Gastrocnemius medialis (tissue), 4 donors: ENCODE measurements at regions not wholly inside any gene's neighbourhood (a gene's known extent, or its start where the extent isn't known, plus 50 kb on each side); places are given as distances from the start of the nearest gene placed in this dataset.

Source experiments
- ATAC-seq, 2 donors: fragments of 150-250 bp; one replicate each; pipeline ENCODE4 v1.9.1; 2016
- DNase-seq, 2 donors: peaks; one replicate each; pipeline ENCODE4 v3.0.0-alpha.2; 2019
- H3K27ac ChIP-seq, 4 donors: fragments of 200-600 bp; sonication (generic); 1 replicate in 1 of 4; 2 replicates in 3 of 4; pipeline ENCODE4 v1.5.1; 2016 to 2018; ENCODE audit warnings: mild to moderate bottlenecking in 2 of 4, moderate library complexity in 1 of 4
- H3K27me3 ChIP-seq, 3 donors: fragments of 200-600 bp; sonication (generic) in 2 of 3; 1 replicate in 1 of 3; 2 replicates in 2 of 3; pipeline versions ENCODE4 v1.5.1 to v1.6.0; 2016 to 2019; ENCODE audit warnings: mild to moderate bottlenecking in 1 of 3, moderate library complexity in 1 of 3
- H3K36me3 ChIP-seq, 2 donors: fragments of 200-600 bp; sonication (generic) in 1 of 2; one replicate each; pipeline ENCODE4 v1.5.1; 2017 to 2018
- H3K4me1 ChIP-seq, 2 donors: fragments of 200-600 bp; sonication (generic) in 1 of 2; one replicate each; pipeline ENCODE4 v1.5.1; 2016 to 2017; ENCODE audit warnings: mild to moderate bottlenecking in 2 of 2
- H3K4me3 ChIP-seq, 4 donors: fragments of 200-600 bp; sonication (generic) in 3 of 4; 1 replicate in 1 of 4; 2 replicates in 3 of 4; pipeline ENCODE4 v1.5.1; 2016 to 2019; ENCODE audit warnings: mild to moderate bottlenecking in 2 of 4
- H3K9me3 ChIP-seq, 3 donors: fragments of 200-600 bp; sonication (generic) in 2 of 3; 1 replicate in 1 of 3; 2 replicates in 2 of 3; pipeline ENCODE4 v1.5.1; 2016 to 2019
- CTCF ChIP-seq, 5 experiments: fragments of 450-650 bp in 3 of 5; fragments of 200-600 bp in 2 of 5; sonication (generic) in 2 of 5; IDR thresholded peaks in 4 of 5; conservative IDR thresholded peaks in 1 of 5; 1 replicate in 4 of 5; 2 replicates in 1 of 5; pipeline ENCODE4 v1.5.1; 2016 to 2019; ENCODE audit warnings: antibody characterized with exemption in 5 of 5, mild to moderate bottlenecking in 3 of 5, moderate library complexity in 3 of 5
- POLR2A ChIP-seq, 2 donors: fragments of 450-650 bp; IDR thresholded peaks; one replicate each; pipeline ENCODE4 v1.6.1; 2017; ENCODE audit warnings: antibody characterized with exemption in 2 of 2, mild to moderate bottlenecking in 2 of 2, moderate library complexity in 2 of 2
- in situ Hi-C, 4 donors: fragments of 200-750 bp; cut with MboI; loops; one replicate each; pipeline versions ENCODE4 v1.15.0 to v1.8.0; 2017; ENCODE audit warnings: low sequenced_read_pairs in 4 of 4
- intact Hi-C: fragments of 100-400 bp; cut with DNase I; formaldehyde crosslinking; loops from one replicate; pipeline ENCODE4 v1.15.1; 2023; ENCODE audit warnings: low total_unique reads

- no peaks in the 10 kb centered on the region for H3K9me3 ChIP-seq
- no peaks in the 10 kb centered on the region for H3K4me1 ChIP-seq
- no peak for DNase-seq
- no peaks in the 10 kb centered on the region for H3K36me3 ChIP-seq
- H3K27me3 ChIP-seq, result peaks cover 0 to 13% (median 4%) of the 10 kb centered on the region in 3 donors
- no peak overlapping the region for H3K27ac ChIP-seq
- TF ChIP-seq CTCF (IDR thresholded peaks at IDR 0.05 in 4 of 5, conservative IDR thresholded peaks at IDR 0.05 in 1 of 5) (no peak), POLR2A (IDR thresholded peaks at IDR 0.05) (no peak)
- H3K4me3 ChIP-seq, result no peak overlapping the region
- ATAC-seq, result no peak
- in situ Hi-C loops, result no loop called here
- intact Hi-C loops, result no loop called here
These were observed 401.1 kb downstream of the SHANK2 start for GRCh38 chr11:70851308-70851707.

- H3K27me3 ChIP-seq, result peaks cover 0 to 13% (median 4%) of the 10 kb centered on the region in 3 donors
- no peaks in the 10 kb centered on the region for H3K9me3 ChIP-seq
- H3K4me1 ChIP-seq, result no peaks in the 10 kb centered on the region
- DNase-seq (no peak), ATAC-seq (no peak)
- no peak overlapping the region for H3K4me3 ChIP-seq
- in situ Hi-C loops (no loop called here), intact Hi-C loops (no loop called here)
- TF ChIP-seq CTCF (IDR thresholded peaks at IDR 0.05 in 4 of 5, conservative IDR thresholded peaks at IDR 0.05 in 1 of 5), result no peak
- TF ChIP-seq POLR2A (IDR thresholded peaks at IDR 0.05), result no peak
- no peak overlapping the region for H3K27ac ChIP-seq
- no peaks in the 10 kb centered on the region for H3K36me3 ChIP-seq
These were observed 400.5 kb downstream of the SHANK2 start for GRCh38 chr11:70851907-70852306.

GRCh38 chr11:70853068-70853769, 399.2 kb downstream of the SHANK2 start:
- Histone ChIP-seq H3K4me1 (peaks cover 0 to 11% of the 10 kb centered on the region in 2 donors), H3K27ac (no peak overlapping the region), H3K9me3 (no peaks in the 10 kb centered on the region), H3K4me3 (no peak overlapping the region), H3K27me3 (peaks cover 0 to 13% (median 4%) of the 10 kb centered on the region in 3 donors), H3K36me3 (no peaks in the 10 kb centered on the region)
- no peak for TF ChIP-seq CTCF (IDR thresholded peaks at IDR 0.05 in 4 of 5, conservative IDR thresholded peaks at IDR 0.05 in 1 of 5)
- DNase-seq (no peak), ATAC-seq (no peak)
- in situ Hi-C loops, result no loop called here
- intact Hi-C loops, result no loop called here

GRCh38 chr11:70853770-70854108, 398.6 kb downstream of the SHANK2 start:
- no peaks in the 10 kb centered on the region for H3K36me3 ChIP-seq
- TF ChIP-seq CTCF (IDR thresholded peaks at IDR 0.05 in 4 of 5, conservative IDR thresholded peaks at IDR 0.05 in 1 of 5) (no peak), POLR2A (IDR thresholded peaks at IDR 0.05) (no peak)
- peaks cover 0 to 14% of the 10 kb centered on the region in 2 donors for H3K4me1 ChIP-seq
- no peak overlapping the region for H3K27ac ChIP-seq
- in situ Hi-C loops (no loop called here), intact Hi-C loops (no loop called here)
- no peak overlapping the region for H3K4me3 ChIP-seq
- H3K9me3 ChIP-seq, result no peaks in the 10 kb centered on the region
- DNase-seq (no peak), ATAC-seq (no peak)
- H3K27me3 ChIP-seq, result peaks cover 0 to 13% (median 4%) of the 10 kb centered on the region in 3 donors

- ATAC-seq (no peak), DNase-seq (no peak)
- TF ChIP-seq POLR2A (IDR thresholded peaks at IDR 0.05), result no peak
- no peak for TF ChIP-seq CTCF (IDR thresholded peaks at IDR 0.05 in 4 of 5, conservative IDR thresholded peaks at IDR 0.05 in 1 of 5)
These were observed 398.2 kb downstream of the SHANK2 start for GRCh38 chr11:70854201-70854600.

More at GRCh38 chr11:70854201-70854600, 398.2 kb downstream of the SHANK2 start:
- Histone ChIP-seq H3K9me3 (no peaks in the 10 kb centered on the region), H3K4me1 (peaks cover 0 to 14% of the 10 kb centered on the region in 2 donors), H3K4me3 (no peak overlapping the region), H3K27ac (no peak overlapping the region), H3K27me3 (peaks cover 0 to 13% (median 4%) of the 10 kb centered on the region in 3 donors), H3K36me3 (no peaks in the 10 kb centered on the region)
- in situ Hi-C loops (no loop called here), intact Hi-C loops (no loop called here)
